ENCODE measurements at regions not wholly inside any gene's neighbourhood (a gene's known extent, or its start where the extent isn't known, plus 50 kb on each side); places are given as distances from the start of the nearest gene placed in this dataset.

- H3K4me1 Mint-ChIP-seq (ENCODE audit: low read depth, unreplicated experiment) = peaks cover 26% of the 10 kb centered on the region
- Histone ChIP-seq H3K79me2 (ENCODE audit: insufficient read depth, low read length) (no peaks in the 10 kb centered on the region), H3K9ac (ENCODE audit: low read length) (no peak overlapping the region), H3K27ac (ENCODE audit: low read depth, low read length) (no peak overlapping the region), H3K4me2 (ENCODE audit: low read length) (no peak overlapping the region), H3K36me3 (ENCODE audit: insufficient read depth, low read length) (no peaks in the 10 kb centered on the region), H3K4me1 (ENCODE audit: insufficient read depth, low read length) (peaks cover 11% of the 10 kb centered on the region), H3K27me3 (ENCODE audit: insufficient read depth, low read length) (no peaks in the 10 kb centered on the region), H2AFZ (ENCODE audit: low read depth, low read length) (no peak overlapping the region), H3K4me3 (ENCODE audit: insufficient read depth, low read depth, low read length) (no peak overlapping the region), H4K20me1 (ENCODE audit: insufficient read depth, low read length) (no peaks in the 10 kb centered on the region), H3K9me3 (ENCODE audit: insufficient read depth, low read depth, low read length) (no peaks in the 10 kb centered on the region)
- no peak overlapping the region for H3K4me3 Mint-ChIP-seq (ENCODE audit: unreplicated experiment)
- FAIRE-seq = no peak
- TF ChIP-seq CTCF (IDR thresholded peaks at IDR 0.05; ENCODE audit: insufficient read depth, low read depth, low read length) (no peak), EZH2 (IDR thresholded peaks at IDR 0.05; ENCODE audit: insufficient read depth, low read length) (no peak)
- no peaks in the 10 kb centered on the region for H3K27me3 Mint-ChIP-seq (ENCODE audit: low read depth, unreplicated experiment)
- peaks cover 12% of the 10 kb centered on the region for H3K9me3 Mint-ChIP-seq (ENCODE audit: unreplicated experiment)
- DNase-seq (ENCODE audit: low read depth) = no peak
- H3K27ac Mint-ChIP-seq (ENCODE audit: unreplicated experiment) = no peak overlapping the region
- no peaks in the 10 kb centered on the region for H3K36me3 Mint-ChIP-seq (ENCODE audit: low read depth, unreplicated experiment)
Observed at GRCh38 chr4:165583341-165583740, 204.5 kb downstream of the CPE start.

GRCh38 chr4:165584916-165585315 is 206.1 kb downstream of the CPE start:
- TF ChIP-seq EZH2 (IDR thresholded peaks at IDR 0.05; ENCODE audit: insufficient read depth, low read length) = no peak
- Histone ChIP-seq H3K27ac (ENCODE audit: low read depth, low read length) (no peak overlapping the region), H3K79me2 (ENCODE audit: insufficient read depth, low read length) (no peaks in the 10 kb centered on the region), H3K27me3 (ENCODE audit: insufficient read depth, low read length) (no peaks in the 10 kb centered on the region), H3K4me3 (ENCODE audit: insufficient read depth, low read depth, low read length) (no peak overlapping the region), H4K20me1 (ENCODE audit: insufficient read depth, low read length) (no peaks in the 10 kb centered on the region), H2AFZ (ENCODE audit: low read depth, low read length) (no peak overlapping the region), H3K4me2 (ENCODE audit: low read length) (no peak overlapping the region), H3K9me3 (ENCODE audit: insufficient read depth, low read depth, low read length) (no peaks in the 10 kb centered on the region), H3K9ac (ENCODE audit: low read length) (no peak overlapping the region), H3K4me1 (ENCODE audit: insufficient read depth, low read length) (peaks cover 6% of the 10 kb centered on the region), H3K36me3 (ENCODE audit: insufficient read depth, low read length) (no peaks in the 10 kb centered on the region)
- no peak overlapping the region for H3K27ac Mint-ChIP-seq (ENCODE audit: unreplicated experiment)
- H3K9me3 Mint-ChIP-seq (ENCODE audit: unreplicated experiment) = peaks cover 12% of the 10 kb centered on the region
- no peak overlapping the region for H3K4me3 Mint-ChIP-seq (ENCODE audit: unreplicated experiment)
- H3K27me3 Mint-ChIP-seq (ENCODE audit: low read depth, unreplicated experiment) = no peaks in the 10 kb centered on the region
- no peaks in the 10 kb centered on the region for H3K36me3 Mint-ChIP-seq (ENCODE audit: low read depth, unreplicated experiment)
- no peak for DNase-seq (ENCODE audit: low read depth)
- H3K4me1 Mint-ChIP-seq (ENCODE audit: low read depth, unreplicated experiment) = peaks cover 21% of the 10 kb centered on the region
- FAIRE-seq = no peak

- TF ChIP-seq EZH2 (IDR thresholded peaks at IDR 0.05; ENCODE audit: insufficient read depth, low read length) = no peak
- TF ChIP-seq CTCF (IDR thresholded peaks at IDR 0.05; ENCODE audit: insufficient read depth, low read depth, low read length) = no peak
- H3K9me3 Mint-ChIP-seq (ENCODE audit: unreplicated experiment) = peaks cover 12% of the 10 kb centered on the region
- no peak overlapping the region for H3K27ac ChIP-seq (ENCODE audit: low read depth, low read length)
- H3K36me3 Mint-ChIP-seq (ENCODE audit: low read depth, unreplicated experiment) = no peaks in the 10 kb centered on the region
- H3K4me3 ChIP-seq (ENCODE audit: insufficient read depth, low read depth, low read length) = no peak overlapping the region
- H3K36me3 ChIP-seq (ENCODE audit: insufficient read depth, low read length) = no peaks in the 10 kb centered on the region
- DNase-seq (ENCODE audit: low read depth) = no peak
- H4K20me1 ChIP-seq (ENCODE audit: insufficient read depth, low read length) = no peaks in the 10 kb centered on the region
- H3K4me1 Mint-ChIP-seq (ENCODE audit: low read depth, unreplicated experiment) = peaks cover 10% of the 10 kb centered on the region
- H3K27ac Mint-ChIP-seq (ENCODE audit: unreplicated experiment) = no peak overlapping the region
- H3K9me3 ChIP-seq (ENCODE audit: insufficient read depth, low read depth, low read length) = no peaks in the 10 kb centered on the region
- H3K79me2 ChIP-seq (ENCODE audit: insufficient read depth, low read length) = no peaks in the 10 kb centered on the region
- no peaks in the 10 kb centered on the region for H3K27me3 ChIP-seq (ENCODE audit: insufficient read depth, low read length)
- H3K4me2 ChIP-seq (ENCODE audit: low read length) = no peak overlapping the region
- H3K4me3 Mint-ChIP-seq (ENCODE audit: unreplicated experiment) = no peak overlapping the region
- H3K9ac ChIP-seq (ENCODE audit: low read length) = no peak overlapping the region
- no peaks in the 10 kb centered on the region for H3K4me1 ChIP-seq (ENCODE audit: insufficient read depth, low read length)
- no peak for FAIRE-seq
- no peaks in the 10 kb centered on the region for H3K27me3 Mint-ChIP-seq (ENCODE audit: low read depth, unreplicated experiment)
- no peak overlapping the region for H2AFZ ChIP-seq (ENCODE audit: low read depth, low read length)
Observed at GRCh38 chr4:165588534-165589315, 209.9 kb downstream of the CPE start.

All from astrocyte (in vitro differentiated cells and primary cell).